Stimulated activated naive B cell treated with anti-CD40 and anti-IgM and Interleukin-4, amounts not matched to agents 10 μg/mL and 1 μg/mL and 100 μg/mL, for 72 hours (primary cell): ENCODE measurements at regions not wholly inside any gene's neighbourhood (a gene's known extent, or its start where the extent isn't known, plus 50 kb on each side); places are given as distances from the start of the nearest gene placed in this dataset.

ENCODE experiments used
- ATAC-seq, 2 donors: fragments of 150-1000 bp; cut with Tn5 transposase; replicated peaks; 2 replicates each; pipeline ENCODE4 v1.10.0; 2021; ENCODE audit warnings: moderate library complexity in 1 of 2
- DNase-seq: peaks from one replicate; pipeline ENCODE4 v3.0.0; 2021
- H3K27ac Mint-ChIP-seq: one replicate; pipeline ENCODE4 v1.8.0; 2022; ENCODE audit warnings: mild to moderate bottlenecking, mixed read lengths
- H3K27me3 Mint-ChIP-seq, 2 donors: one replicate each; pipeline ENCODE4 v1.8.0; 2022; ENCODE audit warnings: mixed read lengths in 2 of 2
- H3K36me3 Mint-ChIP-seq, 2 donors: one replicate each; pipeline ENCODE4 v1.8.0; 2022; ENCODE audit warnings: mixed read lengths in 2 of 2, mild to moderate bottlenecking in 1 of 2
- H3K4me1 Mint-ChIP-seq, 2 donors: one replicate each; pipeline ENCODE4 v1.8.0; 2022; ENCODE audit warnings: mixed read lengths in 2 of 2, mild to moderate bottlenecking in 1 of 2
- H3K4me3 Mint-ChIP-seq, 2 donors: one replicate each; pipeline ENCODE4 v1.8.0; 2022; ENCODE audit warnings: mild to moderate bottlenecking in 2 of 2, mixed read lengths in 2 of 2, moderate library complexity in 1 of 2
- H3K9me3 Mint-ChIP-seq, 2 donors: one replicate each; pipeline ENCODE4 v1.8.0; 2022; ENCODE audit warnings: mixed read lengths in 2 of 2, mild to moderate bottlenecking in 1 of 2

DNA sequence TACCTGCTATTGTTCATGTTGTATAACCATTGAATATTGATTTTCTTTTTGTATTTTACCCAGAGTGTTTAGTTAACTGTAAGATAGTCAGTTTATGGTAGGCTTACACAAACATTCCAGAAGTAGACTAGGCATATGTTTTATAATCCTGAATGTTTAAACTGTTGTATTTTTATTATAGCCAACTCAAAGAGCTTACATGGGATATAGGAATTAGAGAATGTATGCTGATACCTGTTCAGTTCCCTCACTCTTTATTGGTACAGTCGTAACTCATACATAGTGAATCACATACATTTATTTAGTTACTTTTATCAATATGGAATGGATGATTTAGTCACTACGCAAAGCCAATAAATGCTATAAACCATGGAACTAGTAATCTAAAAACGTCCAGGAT, 657.9 kb downstream of the SLITRK5 start:
- DNase-seq (no peak), ATAC-seq (no peak)
- H3K4me3 Mint-ChIP-seq: no peak overlapping the region
- H3K27me3 Mint-ChIP-seq: no peaks in the 10 kb centered on the region
- H3K4me1 Mint-ChIP-seq: no peaks in the 10 kb centered on the region
- H3K9me3 Mint-ChIP-seq: peaks cover 4 to 5% of the 10 kb centered on the region in 2 donors
- H3K36me3 Mint-ChIP-seq: no peaks in the 10 kb centered on the region
- no peak overlapping the region for H3K27ac Mint-ChIP-seq

GRCh38 chr13:88339271-88339741, 668.1 kb downstream of the SLITRK5 start:
- Mint-ChIP-seq H3K4me3 (no peak overlapping the region), H3K27ac (no peak overlapping the region), H3K4me1 (no peaks in the 10 kb centered on the region), H3K36me3 (no peaks in the 10 kb centered on the region), H3K9me3 (peaks cover 2 to 3% of the 10 kb centered on the region in 2 donors), H3K27me3 (no peaks in the 10 kb centered on the region)
- no peak for DNase-seq
- no peak for ATAC-seq

DNA sequence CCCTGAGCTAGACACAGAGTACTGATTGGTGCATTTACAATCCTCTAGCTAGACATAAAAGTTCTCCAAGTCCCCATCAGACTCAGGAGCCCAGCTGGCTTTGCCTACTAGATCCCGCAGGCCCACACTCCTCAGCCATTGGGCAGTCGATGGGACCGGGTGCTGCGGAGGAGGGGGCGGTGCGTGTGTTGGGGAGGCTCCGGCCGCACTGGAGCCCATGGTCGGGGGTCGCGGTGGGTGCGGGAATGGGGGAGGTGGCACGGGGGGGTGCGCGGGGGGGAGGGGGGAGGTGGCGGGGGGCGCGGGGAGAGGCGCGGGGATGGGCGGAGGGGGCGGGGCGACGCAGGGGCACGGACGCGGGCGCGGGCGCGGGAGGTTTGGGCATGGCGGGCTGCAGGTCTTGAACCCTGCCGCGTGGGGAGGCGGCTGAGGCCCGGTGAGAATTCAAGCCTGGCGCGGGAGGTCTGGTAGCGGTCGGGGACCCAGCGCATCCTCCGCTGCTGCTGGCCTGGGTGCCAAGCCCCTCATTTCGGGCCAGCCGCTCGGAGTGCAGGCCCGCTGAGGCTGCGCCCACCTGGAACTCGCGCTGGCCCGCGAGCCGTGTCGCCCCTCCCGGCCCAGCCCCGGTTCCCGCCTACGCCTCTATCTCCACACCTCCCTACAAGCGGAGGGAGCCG, 674.1 kb downstream of the SLITRK5 start:
- H3K4me1 Mint-ChIP-seq: no peaks in the 10 kb centered on the region
- no peak for ATAC-seq
- H3K27me3 Mint-ChIP-seq: no peaks in the 10 kb centered on the region
- no peak for DNase-seq
- peaks cover 7 to 8% of the 10 kb centered on the region in 2 donors for H3K9me3 Mint-ChIP-seq
- no peak overlapping the region for H3K4me3 Mint-ChIP-seq
- no peaks in the 10 kb centered on the region for H3K36me3 Mint-ChIP-seq
- H3K27ac Mint-ChIP-seq: no peak overlapping the region

GRCh38 chr13:88360761-88361160, 689.6 kb downstream of the SLITRK5 start:
- H3K36me3 Mint-ChIP-seq: no peaks in the 10 kb centered on the region
- no peak overlapping the region for H3K27ac Mint-ChIP-seq
- no peak overlapping the region for H3K4me3 Mint-ChIP-seq
- H3K27me3 Mint-ChIP-seq: no peaks in the 10 kb centered on the region
- no peaks in the 10 kb centered on the region for H3K9me3 Mint-ChIP-seq
- H3K4me1 Mint-ChIP-seq: no peaks in the 10 kb centered on the region
- no peak for ATAC-seq
- no peak for DNase-seq

DNA sequence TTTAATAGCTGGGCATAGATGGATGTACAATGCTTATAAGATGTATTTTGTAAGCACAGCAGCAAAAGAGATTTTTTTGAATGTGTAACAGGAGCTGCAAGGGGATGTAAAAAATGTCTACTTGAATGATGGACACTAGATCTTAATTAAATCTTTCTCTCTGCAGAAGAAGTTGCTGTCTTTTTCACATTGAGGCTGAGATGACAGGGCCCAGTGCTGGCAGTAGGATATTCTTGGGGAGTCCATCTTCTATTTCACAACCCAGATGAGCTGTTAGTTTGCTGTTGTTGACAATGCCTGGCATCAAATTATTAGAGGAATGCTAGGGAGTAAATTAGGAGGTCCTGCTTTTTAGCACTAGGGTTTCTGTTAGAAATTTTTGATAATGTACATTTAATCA, 698.7 kb downstream of the SLITRK5 start:
- ATAC-seq: no peak
- no peak for DNase-seq
- Mint-ChIP-seq H3K36me3 (no peaks in the 10 kb centered on the region), H3K4me1 (no peaks in the 10 kb centered on the region), H3K27ac (no peak overlapping the region), H3K4me3 (no peak overlapping the region), H3K9me3 (no peaks in the 10 kb centered on the region), H3K27me3 (no peaks in the 10 kb centered on the region)

GRCh38 chr13:88376760-88377388, 705.7 kb downstream of the SLITRK5 start:
- DNase-seq: no peak
- H3K4me3 Mint-ChIP-seq: no peak overlapping the region
- no peak for ATAC-seq
- no peaks in the 10 kb centered on the region for H3K36me3 Mint-ChIP-seq
- H3K9me3 Mint-ChIP-seq: no peaks in the 10 kb centered on the region
- H3K27ac Mint-ChIP-seq: no peak overlapping the region
- H3K27me3 Mint-ChIP-seq: no peaks in the 10 kb centered on the region
- H3K4me1 Mint-ChIP-seq: no peaks in the 10 kb centered on the region

DNA sequence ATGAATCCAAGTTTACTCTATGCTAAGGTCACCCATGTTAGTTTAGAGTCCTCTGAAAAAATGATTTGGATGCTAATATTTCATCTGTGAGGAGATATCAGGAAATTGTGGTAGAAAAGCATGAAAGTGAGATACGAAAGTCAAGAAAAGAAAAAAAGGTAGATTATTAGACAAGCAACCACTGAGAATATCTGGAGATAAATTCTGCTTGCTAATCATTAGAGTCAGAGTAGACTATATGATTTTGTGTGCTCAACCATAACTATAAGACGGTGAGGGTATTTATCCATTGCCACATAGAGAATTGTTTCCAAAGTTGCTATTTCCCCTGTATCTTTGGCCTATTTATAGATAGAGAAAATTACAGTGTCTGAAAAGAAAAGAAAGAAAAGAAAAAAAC, 706.7 kb downstream of the SLITRK5 start:
- no peak for DNase-seq
- Mint-ChIP-seq H3K4me1 (no peaks in the 10 kb centered on the region), H3K27me3 (no peaks in the 10 kb centered on the region), H3K36me3 (no peaks in the 10 kb centered on the region), H3K4me3 (no peak overlapping the region), H3K27ac (no peak overlapping the region), H3K9me3 (no peaks in the 10 kb centered on the region)
- ATAC-seq: no peak

- no peak for DNase-seq
- no peak overlapping the region for H3K4me3 Mint-ChIP-seq
- no peak overlapping the region for H3K27ac Mint-ChIP-seq
- ATAC-seq: no peak
- H3K27me3 Mint-ChIP-seq: no peaks in the 10 kb centered on the region
- H3K4me1 Mint-ChIP-seq: no peaks in the 10 kb centered on the region
- H3K9me3 Mint-ChIP-seq: peaks cover 0 to 3% of the 10 kb centered on the region in 2 donors
- H3K36me3 Mint-ChIP-seq: no peaks in the 10 kb centered on the region
Measured at GRCh38 chr13:88384542-88384941, 713.4 kb downstream of the SLITRK5 start.

DNA sequence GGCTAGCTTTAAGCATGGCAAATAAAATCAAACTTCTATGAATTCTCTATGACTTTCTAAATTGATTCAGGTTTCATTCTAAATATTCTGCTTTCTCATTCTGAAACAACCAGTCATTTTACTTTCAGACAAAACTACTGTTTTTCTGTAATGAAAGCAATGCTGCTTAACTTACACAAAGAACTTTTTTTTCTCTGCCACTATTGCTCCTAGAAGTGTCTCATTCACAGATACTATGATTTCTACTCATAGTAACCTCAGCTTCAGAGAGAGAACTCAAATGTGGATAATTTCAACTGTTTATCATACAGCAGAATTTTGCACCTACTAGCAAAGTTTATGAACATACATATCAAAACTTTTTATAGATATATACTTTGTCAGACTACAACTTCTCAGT, 724.6 kb downstream of the SLITRK5 start:
- no peaks in the 10 kb centered on the region for H3K36me3 Mint-ChIP-seq
- DNase-seq (no peak), ATAC-seq (no peak)
- no peaks in the 10 kb centered on the region for H3K4me1 Mint-ChIP-seq
- H3K27me3 Mint-ChIP-seq: no peaks in the 10 kb centered on the region
- no peak overlapping the region for H3K27ac Mint-ChIP-seq
- peaks cover 0 to 4% of the 10 kb centered on the region in 2 donors for H3K9me3 Mint-ChIP-seq
- H3K4me3 Mint-ChIP-seq: no peak overlapping the region

- no peaks in the 10 kb centered on the region for H3K36me3 Mint-ChIP-seq
- ATAC-seq (no peak), DNase-seq (no peak)
- no peak overlapping the region for H3K4me3 Mint-ChIP-seq
- H3K27ac Mint-ChIP-seq: no peak overlapping the region
- H3K9me3 Mint-ChIP-seq: peaks cover 3 to 5% of the 10 kb centered on the region in 2 donors
- H3K4me1 Mint-ChIP-seq: no peaks in the 10 kb centered on the region
- no peaks in the 10 kb centered on the region for H3K27me3 Mint-ChIP-seq
Measured at GRCh38 chr13:88411696-88412095, 740.5 kb downstream of the SLITRK5 start.

DNA sequence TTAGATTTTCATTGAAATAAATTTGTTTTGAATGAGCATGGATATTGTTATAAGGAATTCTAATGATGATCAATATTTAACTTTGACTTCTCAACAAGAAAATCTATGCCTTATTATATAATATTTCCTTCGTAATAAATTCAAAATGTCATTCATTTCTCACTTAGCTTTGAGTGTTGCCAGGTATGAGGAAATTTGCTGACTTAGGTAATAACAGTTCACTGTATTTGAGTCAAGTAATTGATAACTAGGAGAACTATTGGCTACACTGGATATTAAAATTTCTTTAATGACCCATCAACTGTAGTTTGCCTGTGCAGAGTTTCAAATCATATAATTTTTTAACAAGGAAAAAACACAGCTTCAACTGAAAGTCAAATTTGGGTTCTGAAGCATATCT, 746.6 kb downstream of the SLITRK5 start:
- DNase-seq (no peak), ATAC-seq (no peak)
- Mint-ChIP-seq H3K4me3 (no peak overlapping the region), H3K9me3 (peaks cover 3 to 4% of the 10 kb centered on the region in 2 donors), H3K36me3 (no peaks in the 10 kb centered on the region), H3K27me3 (no peaks in the 10 kb centered on the region), H3K4me1 (no peaks in the 10 kb centered on the region), H3K27ac (no peak overlapping the region)

DNA sequence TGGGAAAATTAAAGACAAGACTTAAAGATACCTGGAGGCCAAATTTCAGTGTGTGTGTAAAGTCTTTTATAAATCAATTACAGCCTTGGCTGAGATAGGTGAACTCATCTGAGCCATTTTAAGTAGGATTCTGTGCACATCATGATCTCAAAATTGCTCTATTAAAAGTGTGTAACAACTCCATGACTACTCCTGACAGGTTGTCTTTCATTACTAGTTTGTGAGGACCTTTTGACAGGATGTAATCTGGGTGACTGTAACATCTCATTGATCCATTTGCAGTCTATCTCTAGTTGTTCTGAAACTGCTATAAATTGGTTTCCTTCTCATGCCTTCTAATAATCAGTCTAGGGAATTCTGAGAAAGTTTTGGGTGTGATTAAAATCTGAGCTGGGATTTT, 753.3 kb downstream of the SLITRK5 start:
- H3K9me3 Mint-ChIP-seq: peaks cover 0 to 4% of the 10 kb centered on the region in 2 donors
- H3K27me3 Mint-ChIP-seq: no peaks in the 10 kb centered on the region
- H3K4me1 Mint-ChIP-seq: no peaks in the 10 kb centered on the region
- DNase-seq (no peak), ATAC-seq (no peak)
- H3K36me3 Mint-ChIP-seq: no peaks in the 10 kb centered on the region
- H3K4me3 Mint-ChIP-seq: no peak overlapping the region
- no peak overlapping the region for H3K27ac Mint-ChIP-seq

- DNase-seq (no peak), ATAC-seq (no peak)
- Mint-ChIP-seq H3K4me3 (no peak overlapping the region), H3K27me3 (no peaks in the 10 kb centered on the region), H3K27ac (no peak overlapping the region), H3K4me1 (peaks cover 0 to 2% of the 10 kb centered on the region in 2 donors), H3K36me3 (no peaks in the 10 kb centered on the region), H3K9me3 (peaks cover 0 to 2% of the 10 kb centered on the region in 2 donors)
Measured at GRCh38 chr13:88426661-88427060, 755.5 kb downstream of the SLITRK5 start.

DNA sequence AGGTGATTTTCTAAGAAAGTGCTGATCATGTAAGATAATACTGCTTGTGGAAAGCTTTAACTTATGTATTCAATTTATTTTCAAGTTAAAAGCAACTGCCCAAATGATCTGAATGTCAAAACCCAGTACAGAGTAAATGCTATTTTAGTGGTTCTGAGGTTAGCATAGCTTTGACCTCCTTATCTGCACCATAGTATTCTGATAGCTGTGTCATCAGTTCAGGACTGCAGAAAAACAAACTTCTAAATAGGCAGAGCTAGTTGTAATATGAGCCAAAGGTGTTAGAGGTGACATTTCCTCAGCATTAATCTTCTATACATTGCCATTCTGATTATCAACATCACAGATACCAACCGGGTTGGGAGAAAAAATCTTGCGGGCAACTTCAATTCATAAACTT, 758.7 kb downstream of the SLITRK5 start:
- H3K4me3 Mint-ChIP-seq: no peak overlapping the region

DNA sequence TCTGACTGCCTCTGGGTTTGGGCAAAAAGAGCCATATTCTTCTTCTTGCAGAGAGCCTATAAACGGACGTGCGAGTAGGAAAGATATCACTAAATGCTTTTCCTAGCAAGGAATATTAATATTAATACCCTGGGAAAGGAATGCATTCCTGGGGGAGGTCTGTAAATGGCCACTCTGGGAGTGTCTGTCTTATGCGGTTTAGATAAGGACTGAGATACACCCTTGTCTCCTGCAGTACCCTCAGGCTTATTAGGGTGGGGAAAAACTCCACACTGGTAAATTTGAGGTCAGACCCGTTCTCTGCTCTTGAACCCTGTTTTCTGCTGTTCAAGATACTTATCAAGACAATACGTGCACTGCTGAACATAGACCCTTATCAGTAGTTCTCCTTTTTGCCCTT, 763.8 kb downstream of the SLITRK5 start:
- H3K36me3 Mint-ChIP-seq: no peaks in the 10 kb centered on the region
- ATAC-seq: no peak
- peaks cover 4 to 6% of the 10 kb centered on the region in 2 donors for H3K9me3 Mint-ChIP-seq
- peaks cover 3 to 15% of the 10 kb centered on the region in 2 donors for H3K4me1 Mint-ChIP-seq
- no peaks in the 10 kb centered on the region for H3K27me3 Mint-ChIP-seq
- H3K27ac Mint-ChIP-seq: no peak overlapping the region
- no peak overlapping the region for H3K4me3 Mint-ChIP-seq
- no peak for DNase-seq

More for the DNA sequence above, 758.7 kb downstream of the SLITRK5 start:
- Mint-ChIP-seq H3K27ac (no peak overlapping the region), H3K4me1 (peaks cover 4 to 15% of the 10 kb centered on the region in 2 donors), H3K9me3 (peaks cover 0 to 4% of the 10 kb centered on the region in 2 donors), H3K27me3 (no peaks in the 10 kb centered on the region), H3K36me3 (no peaks in the 10 kb centered on the region)
- no peak for ATAC-seq
- DNase-seq: no peak
